H1 (cell line): ENCODE measurements at regions not wholly inside any gene's neighbourhood (a gene's known extent, or its start where the extent isn't known, plus 50 kb on each side); places are given as distances from the start of the nearest gene placed in this dataset.

Experiments
- ASH2L ChIP-seq: fragments of 200-600, 300-600 bp; sonication (generic); IDR thresholded peaks from one replicate; pipeline ENCODE4 v1.7.1; 2017; ENCODE audit warnings: low read length
- EP300 ChIP-seq, 2 experiments: IDR thresholded peaks; 1 replicate in 1 of 2; 2 replicates in 1 of 2; pipeline ENCODE4 v1.6.1; 2011 to 2012; ENCODE audit warnings: low read depth in 2 of 2, low read length in 2 of 2, mild to moderate bottlenecking in 2 of 2, borderline replicate concordance in 1 of 2, inconsistent platforms in 1 of 2, moderate library complexity in 1 of 2
- EZH2 ChIP-seq: fragments of 200-600 bp; sonication (generic); IDR thresholded peaks from 2 replicates; pipeline ENCODE4 v1.7.1; 2012; ENCODE audit warnings: low read depth, mild to moderate bottlenecking, moderate library complexity, low read length, inconsistent platforms; ENCODE audit not compliant: severe bottlenecking
- NANOG ChIP-seq: IDR thresholded peaks from 2 replicates; pipeline ENCODE4 v1.6.1; 2011; ENCODE audit warnings: low read length, low read depth, mild to moderate bottlenecking, inconsistent platforms; ENCODE audit not compliant: insufficient read depth, poor library complexity, severe bottlenecking
- POLR2A ChIP-seq, 2 experiments: IDR thresholded peaks; 1 replicate in 1 of 2; 2 replicates in 1 of 2; pipeline ENCODE4 v1.6.1; 2011; ENCODE audit warnings: low read depth in 2 of 2, low read length in 2 of 2, mild to moderate bottlenecking in 2 of 2; ENCODE audit errors: control extremely low read depth in 1 of 2
- RXRA ChIP-seq: IDR thresholded peaks from 2 replicates; pipeline ENCODE4 v1.6.1; 2011; ENCODE audit warnings: low read depth, mild to moderate bottlenecking, low read length, moderate library complexity; ENCODE audit not compliant: insufficient read depth
- SUZ12 ChIP-seq: fragments of 200-600 bp; sonication (generic); IDR thresholded peaks from 2 replicates; pipeline ENCODE4 v1.6.1; 2012; ENCODE audit warnings: mild to moderate bottlenecking, inconsistent platforms, low read length, moderate library complexity, mixed read lengths
- TF ChIP-seq, protein P1 (sequence below), 3 experiments: IDR thresholded peaks; 1 replicate in 2 of 3; 2 replicates in 1 of 3; pipeline versions ENCODE4 v1.5.1 to v1.6.1; 2011; ENCODE audit warnings: low read length in 3 of 3, mild to moderate bottlenecking in 3 of 3, inconsistent platforms in 2 of 3, low read depth in 1 of 3, moderate library complexity in 1 of 3; ENCODE audit not compliant: insufficient read depth in 1 of 3; ENCODE audit errors: control extremely low read depth in 1 of 3

DNA sequence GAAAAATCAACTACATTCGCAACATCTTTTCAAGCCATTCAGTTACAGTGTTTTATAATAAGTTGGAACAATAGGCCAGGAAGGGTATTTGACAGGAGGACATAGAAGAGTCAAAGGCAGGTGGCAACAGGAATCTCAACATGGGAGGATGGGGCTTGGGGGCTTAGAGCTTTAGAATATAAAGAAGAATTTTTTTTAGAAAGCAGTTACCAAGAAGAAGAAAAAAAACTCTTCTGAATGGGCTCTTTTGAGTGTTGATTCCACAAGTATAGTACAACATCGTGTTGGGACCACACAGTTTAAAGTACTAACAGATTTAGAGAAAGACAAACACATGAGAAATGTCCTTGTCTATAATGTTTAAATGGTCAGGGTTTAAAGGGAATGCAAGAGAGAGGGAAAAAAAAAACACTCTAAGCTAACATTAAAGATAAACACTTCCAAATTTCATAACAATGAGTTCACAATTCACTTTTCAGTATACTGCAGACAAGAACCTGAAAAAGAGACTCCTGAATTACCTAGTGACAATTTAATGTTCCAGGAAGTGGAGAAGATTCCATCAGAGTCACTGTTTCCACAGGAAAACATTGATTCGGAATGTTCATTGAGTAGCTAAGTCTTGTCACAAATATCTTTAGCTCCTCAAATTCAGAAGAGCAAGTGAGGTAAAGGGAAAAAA lies 282.3 kb downstream of the DEPDC1B start:
- no peak for TF ChIP-seq RXRA
- TF ChIP-seq EP300 (IDR thresholded peaks at IDR 0.05; ENCODE audit: borderline replicate concordance in 1 of 2, low read depth in 2 of 2, low read length in 2 of 2) = no peak
- TF ChIP-seq POLR2A (IDR thresholded peaks at IDR 0.05; ENCODE audit: control extremely low read depth in 1 of 2, low read depth in 2 of 2, low read length in 2 of 2) = no peak
- no peak for TF ChIP-seq EZH2
- no peak for TF ChIP-seq SUZ12
- TF ChIP-seq ASH2L = no peak
- TF ChIP-seq, protein P1, sequence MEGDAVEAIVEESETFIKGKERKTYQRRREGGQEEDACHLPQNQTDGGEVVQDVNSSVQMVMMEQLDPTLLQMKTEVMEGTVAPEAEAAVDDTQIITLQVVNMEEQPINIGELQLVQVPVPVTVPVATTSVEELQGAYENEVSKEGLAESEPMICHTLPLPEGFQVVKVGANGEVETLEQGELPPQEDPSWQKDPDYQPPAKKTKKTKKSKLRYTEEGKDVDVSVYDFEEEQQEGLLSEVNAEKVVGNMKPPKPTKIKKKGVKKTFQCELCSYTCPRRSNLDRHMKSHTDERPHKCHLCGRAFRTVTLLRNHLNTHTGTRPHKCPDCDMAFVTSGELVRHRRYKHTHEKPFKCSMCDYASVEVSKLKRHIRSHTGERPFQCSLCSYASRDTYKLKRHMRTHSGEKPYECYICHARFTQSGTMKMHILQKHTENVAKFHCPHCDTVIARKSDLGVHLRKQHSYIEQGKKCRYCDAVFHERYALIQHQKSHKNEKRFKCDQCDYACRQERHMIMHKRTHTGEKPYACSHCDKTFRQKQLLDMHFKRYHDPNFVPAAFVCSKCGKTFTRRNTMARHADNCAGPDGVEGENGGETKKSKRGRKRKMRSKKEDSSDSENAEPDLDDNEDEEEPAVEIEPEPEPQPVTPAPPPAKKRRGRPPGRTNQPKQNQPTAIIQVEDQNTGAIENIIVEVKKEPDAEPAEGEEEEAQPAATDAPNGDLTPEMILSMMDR (IDR thresholded peaks at IDR 0.05; ENCODE audit: control extremely low read depth in 1 of 3, insufficient read depth in 1 of 3, low read depth in 1 of 3, low read length in 3 of 3) = no peak
- no peak for TF ChIP-seq NANOG
